ENCODE measurements at regions not wholly inside any gene's neighbourhood (a gene's known extent, or its start where the extent isn't known, plus 50 kb on each side); places are given as distances from the start of the nearest gene placed in this dataset.
"Not testable (repeated sequence)": the region's sequence is repeated elsewhere in the genome, so short reads cannot be mapped to it uniquely, and the experiment has no call there.

- TF ChIP-seq, protein P1, sequence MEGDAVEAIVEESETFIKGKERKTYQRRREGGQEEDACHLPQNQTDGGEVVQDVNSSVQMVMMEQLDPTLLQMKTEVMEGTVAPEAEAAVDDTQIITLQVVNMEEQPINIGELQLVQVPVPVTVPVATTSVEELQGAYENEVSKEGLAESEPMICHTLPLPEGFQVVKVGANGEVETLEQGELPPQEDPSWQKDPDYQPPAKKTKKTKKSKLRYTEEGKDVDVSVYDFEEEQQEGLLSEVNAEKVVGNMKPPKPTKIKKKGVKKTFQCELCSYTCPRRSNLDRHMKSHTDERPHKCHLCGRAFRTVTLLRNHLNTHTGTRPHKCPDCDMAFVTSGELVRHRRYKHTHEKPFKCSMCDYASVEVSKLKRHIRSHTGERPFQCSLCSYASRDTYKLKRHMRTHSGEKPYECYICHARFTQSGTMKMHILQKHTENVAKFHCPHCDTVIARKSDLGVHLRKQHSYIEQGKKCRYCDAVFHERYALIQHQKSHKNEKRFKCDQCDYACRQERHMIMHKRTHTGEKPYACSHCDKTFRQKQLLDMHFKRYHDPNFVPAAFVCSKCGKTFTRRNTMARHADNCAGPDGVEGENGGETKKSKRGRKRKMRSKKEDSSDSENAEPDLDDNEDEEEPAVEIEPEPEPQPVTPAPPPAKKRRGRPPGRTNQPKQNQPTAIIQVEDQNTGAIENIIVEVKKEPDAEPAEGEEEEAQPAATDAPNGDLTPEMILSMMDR (IDR thresholded peaks at IDR 0.05; ENCODE audit: low read depth, low read length), result no peak
- no peak for TF ChIP-seq MYC (IDR thresholded peaks at IDR 0.05; ENCODE audit: low read depth, low read length)
Measured at GRCh38 chrX:63560601-63561218, 209.6 kb upstream of the SPIN4 start.

GRCh38 chrX:63551856-63552255, 200.7 kb upstream of the SPIN4 start:
- H3K4me3 ChIP-seq (ENCODE audit: low read depth, low read length), result no peak overlapping the region
- no peak for DNase-seq (ENCODE audit: low read depth)
- TF ChIP-seq, protein P2, sequence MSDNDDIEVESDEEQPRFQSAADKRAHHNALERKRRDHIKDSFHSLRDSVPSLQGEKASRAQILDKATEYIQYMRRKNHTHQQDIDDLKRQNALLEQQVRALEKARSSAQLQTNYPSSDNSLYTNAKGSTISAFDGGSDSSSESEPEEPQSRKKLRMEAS (IDR thresholded peaks at IDR 0.05; ENCODE audit: low read depth, low read length), result no peak
- TF ChIP-seq, protein P1 (IDR thresholded peaks at IDR 0.05; ENCODE audit: low read depth, low read length), result no peak
- TF ChIP-seq POLR2A (IDR thresholded peaks at IDR 0.05; ENCODE audit: extremely low read depth, insufficient read length), result no peak
- no peak for TF ChIP-seq MYC (IDR thresholded peaks at IDR 0.05; ENCODE audit: low read depth, low read length)

More at GRCh38 chrX:63560601-63561218, 209.6 kb upstream of the SPIN4 start:
- DNase-seq (ENCODE audit: low read depth), result peak; percentile 80
- H3K4me3 ChIP-seq (ENCODE audit: low read depth, low read length), result peak overlapping the region; percentile 82

DNA sequence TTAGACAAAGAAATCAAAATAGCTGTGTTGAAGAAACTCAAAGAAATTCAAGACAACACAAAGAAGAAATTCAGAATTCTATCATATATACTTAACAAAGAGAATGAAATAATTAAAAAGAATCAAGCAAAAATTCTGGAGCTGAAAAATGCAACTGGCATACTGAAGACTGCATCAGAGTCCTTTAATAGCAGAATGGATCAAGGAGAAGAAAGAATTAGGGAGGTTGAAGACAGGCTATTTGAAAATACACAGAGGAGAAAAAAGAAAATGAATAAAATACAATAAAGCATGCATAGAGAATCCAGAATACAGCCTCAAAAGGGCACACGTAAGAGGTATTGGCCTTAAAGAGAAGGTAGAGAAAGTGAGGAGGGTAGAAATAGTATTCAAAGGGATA, 179.5 kb upstream of the SPIN4 start:
- TF ChIP-seq MYC (IDR thresholded peaks at IDR 0.05; ENCODE audit: low read depth, low read length) (no peak), POLR2A (IDR thresholded peaks at IDR 0.05; ENCODE audit: extremely low read depth, insufficient read length) (no peak)
- TF ChIP-seq, protein P1 (IDR thresholded peaks at IDR 0.05; ENCODE audit: low read depth, low read length), result no peak
- TF ChIP-seq, protein P2 (IDR thresholded peaks at IDR 0.05; ENCODE audit: low read depth, low read length), result no peak
- H3K4me3 ChIP-seq (ENCODE audit: low read depth, low read length), result no peak overlapping the region
- DNase-seq (ENCODE audit: low read depth), result no peak

- no peak overlapping the region for H3K4me3 ChIP-seq (ENCODE audit: low read depth, low read length)
- TF ChIP-seq POLR2A (IDR thresholded peaks at IDR 0.05; ENCODE audit: extremely low read depth, insufficient read length) (no peak), MYC (IDR thresholded peaks at IDR 0.05; ENCODE audit: low read depth, low read length) (no peak)
- TF ChIP-seq, protein P2 (IDR thresholded peaks at IDR 0.05; ENCODE audit: low read depth, low read length), result no peak
- TF ChIP-seq, protein P1 (IDR thresholded peaks at IDR 0.05; ENCODE audit: low read depth, low read length), result no peak
- DNase-seq (ENCODE audit: low read depth), result no peak
Measured at GRCh38 chrX:63529961-63530360, 178.8 kb upstream of the SPIN4 start.

- no peak for DNase-seq (ENCODE audit: low read depth)
- no peak overlapping the region for H3K4me3 ChIP-seq (ENCODE audit: low read depth, low read length)
- TF ChIP-seq, protein P1 (IDR thresholded peaks at IDR 0.05; ENCODE audit: low read depth, low read length), result no peak
- no peak for TF ChIP-seq MYC (IDR thresholded peaks at IDR 0.05; ENCODE audit: low read depth, low read length)
- TF ChIP-seq, protein P2 (IDR thresholded peaks at IDR 0.05; ENCODE audit: low read depth, low read length), result no peak
- TF ChIP-seq POLR2A (IDR thresholded peaks at IDR 0.05; ENCODE audit: extremely low read depth, insufficient read length), result no peak
Measured at GRCh38 chrX:63526863-63527262, 175.7 kb upstream of the SPIN4 start.

DNA sequence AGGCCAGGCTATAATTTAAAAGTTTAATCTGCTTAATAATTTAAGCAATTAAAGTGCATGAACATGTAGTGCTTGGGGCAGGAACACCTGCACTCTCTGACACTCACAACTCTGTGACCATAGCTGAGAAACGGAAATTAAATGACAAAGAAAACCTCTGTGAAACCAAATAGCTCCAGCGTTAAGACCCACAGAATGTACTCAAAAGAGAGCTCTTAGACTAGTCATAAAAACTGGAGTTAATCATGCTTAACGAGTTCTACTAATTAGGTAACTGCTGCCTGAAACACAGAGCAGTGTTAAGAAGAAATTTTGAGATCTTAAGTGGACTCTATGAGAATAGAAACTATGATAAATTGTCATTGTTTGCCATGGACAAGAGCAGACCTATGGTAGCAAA, 174.4 kb upstream of the SPIN4 start:
- no peak overlapping the region for H3K4me3 ChIP-seq (ENCODE audit: low read depth, low read length)
- DNase-seq (ENCODE audit: low read depth), result no peak
- TF ChIP-seq MYC (IDR thresholded peaks at IDR 0.05; ENCODE audit: low read depth, low read length) (no peak), POLR2A (IDR thresholded peaks at IDR 0.05; ENCODE audit: extremely low read depth, insufficient read length) (no peak)
- TF ChIP-seq, protein P1 (IDR thresholded peaks at IDR 0.05; ENCODE audit: low read depth, low read length), result no peak
- TF ChIP-seq, protein P2 (IDR thresholded peaks at IDR 0.05; ENCODE audit: low read depth, low read length), result no peak

DNA sequence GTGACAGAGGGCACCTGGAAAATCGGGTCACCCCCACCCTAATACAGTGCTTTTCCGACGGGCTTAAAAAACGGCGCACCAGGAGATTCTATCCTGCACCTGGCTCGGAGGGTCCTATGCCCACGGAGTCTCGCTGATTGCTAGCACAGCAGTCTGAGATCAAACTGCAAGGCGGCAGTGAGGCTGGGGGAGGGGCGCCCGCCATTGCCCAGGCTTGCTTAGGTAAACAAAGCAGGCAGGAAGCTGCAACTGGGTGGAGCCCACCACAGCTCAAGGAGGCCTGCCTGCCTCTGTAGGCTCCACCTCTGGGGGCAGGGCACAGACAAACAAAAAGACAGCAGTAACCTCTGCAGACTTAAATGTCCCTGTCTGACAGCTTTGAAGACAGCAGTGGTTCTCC, 168.2 kb upstream of the SPIN4 start:
- not testable (repeated sequence) for DNase-seq (ENCODE audit: low read depth); H3K4me3 ChIP-seq (ENCODE audit: low read depth, low read length)

All from NB4 (cell line).